ENCODE measurements at regions not wholly inside any gene's neighbourhood (a gene's known extent, or its start where the extent isn't known, plus 50 kb on each side); places are given as distances from the start of the nearest gene placed in this dataset.
"Not testable (repeated sequence)": the region's sequence is repeated elsewhere in the genome, so short reads cannot be mapped to it uniquely, and the experiment has no call there.

GRCh38 chr6:141218583-141218982 is 914.1 kb upstream of the GJE1 start:
- POLR2A ChIA-PET = no interaction called here
- DNase-seq (no peak), ATAC-seq (no peak)
- Mint-ChIP-seq H3K27me3 (peaks cover 4% of the 10 kb centered on the region), H3K4me1 (no peaks in the 10 kb centered on the region), H3K27ac (no peak overlapping the region), H3K9me3 (ENCODE audit: low read depth) (peaks cover 9% of the 10 kb centered on the region), H3K36me3 (ENCODE audit: low read depth) (no peaks in the 10 kb centered on the region), H3K4me3 (no peak overlapping the region)
- CTCF ChIA-PET = no interaction called here
- intact Hi-C loops (cut with DNase I, micrococcal nuclease) = no loop called here

DNA sequence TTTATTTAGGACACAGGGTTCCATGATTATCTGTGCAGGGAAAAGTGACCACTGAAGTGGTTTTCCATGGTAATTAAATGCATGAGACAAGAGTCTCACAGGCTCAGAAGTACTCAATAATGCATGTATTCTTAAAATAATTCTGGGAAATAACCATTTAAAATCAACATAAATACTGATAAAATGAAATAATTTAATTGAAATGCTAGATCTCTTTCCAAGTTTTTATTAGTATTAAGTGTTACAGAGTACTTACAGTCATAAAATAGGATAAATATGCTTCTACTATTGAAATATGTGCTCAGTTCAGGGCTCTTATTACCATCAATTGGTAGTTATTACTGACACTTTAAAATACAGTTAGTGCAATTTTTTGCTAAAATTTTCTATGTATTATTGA is 916.0 kb upstream of the GJE1 start:
- ATAC-seq = no peak
- Mint-ChIP-seq H3K27me3 (peaks cover 6% of the 10 kb centered on the region), H3K36me3 (ENCODE audit: low read depth) (no peaks in the 10 kb centered on the region), H3K27ac (no peak overlapping the region), H3K4me3 (no peak overlapping the region), H3K9me3 (ENCODE audit: low read depth) (peaks cover 9% of the 10 kb centered on the region), H3K4me1 (no peaks in the 10 kb centered on the region)
- ChIA-PET CTCF (no interaction called here), POLR2A (no interaction called here)
- DNase-seq = no peak
- intact Hi-C loops (cut with DNase I, micrococcal nuclease) = no loop called here

DNA sequence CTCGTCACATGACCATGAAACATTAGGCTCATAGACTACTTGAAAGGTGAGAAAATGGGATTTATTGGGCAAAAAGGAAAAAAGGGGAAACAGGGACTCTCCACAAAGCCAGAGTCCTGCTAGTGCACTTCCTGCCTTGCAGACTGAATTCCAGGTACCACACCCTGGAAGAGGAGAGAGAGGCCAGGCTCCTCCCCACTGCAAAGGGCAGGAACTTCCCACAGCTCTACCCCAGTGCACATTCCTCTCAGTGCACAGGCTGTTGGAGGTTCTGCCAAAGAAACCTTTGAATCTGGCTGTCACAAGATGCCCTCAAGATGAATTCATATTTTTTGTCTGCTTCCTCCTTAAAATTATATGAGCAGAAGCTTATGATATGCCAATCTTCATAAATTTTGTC is 920.4 kb upstream of the GJE1 start:
- no peak for ATAC-seq
- no peaks in the 10 kb centered on the region for H3K36me3 Mint-ChIP-seq (ENCODE audit: low read depth)
- H3K27ac Mint-ChIP-seq = no peak overlapping the region
- intact Hi-C loops (cut with DNase I, micrococcal nuclease) = no loop called here
- no peaks in the 10 kb centered on the region for H3K4me1 Mint-ChIP-seq
- H3K4me3 Mint-ChIP-seq = no peak overlapping the region
- CTCF ChIA-PET = no interaction called here
- peaks cover 6% of the 10 kb centered on the region for H3K27me3 Mint-ChIP-seq
- no peak for DNase-seq
- POLR2A ChIA-PET = no interaction called here
- no peaks in the 10 kb centered on the region for H3K9me3 Mint-ChIP-seq (ENCODE audit: low read depth)

DNA sequence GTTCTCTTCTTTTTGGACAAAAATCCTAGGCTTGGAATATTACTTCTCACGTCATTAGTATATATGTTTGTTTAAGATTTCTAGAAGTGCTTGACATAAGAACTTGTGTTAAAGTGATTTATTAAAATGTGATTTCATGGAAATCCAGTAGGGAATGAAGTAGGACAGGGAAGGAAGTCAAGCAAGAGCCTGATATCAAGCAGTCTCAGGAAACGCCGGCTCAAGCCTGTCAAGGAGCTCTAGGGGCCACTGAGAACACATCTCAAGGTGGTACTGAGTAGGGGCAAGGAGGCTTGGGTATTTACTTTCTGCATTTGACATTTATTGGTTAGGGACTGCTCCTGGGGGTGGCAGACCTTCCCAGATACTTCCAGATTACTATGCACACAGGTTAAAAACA is 920.9 kb upstream of the GJE1 start:
- H3K27ac Mint-ChIP-seq = no peak overlapping the region
- no peaks in the 10 kb centered on the region for H3K4me1 Mint-ChIP-seq
- DNase-seq (no peak), ATAC-seq (no peak)
- intact Hi-C loops (cut with DNase I, micrococcal nuclease) = no loop called here
- H3K27me3 Mint-ChIP-seq = peaks cover 6% of the 10 kb centered on the region
- ChIA-PET CTCF (no interaction called here), POLR2A (no interaction called here)
- no peak overlapping the region for H3K4me3 Mint-ChIP-seq
- H3K9me3 Mint-ChIP-seq (ENCODE audit: low read depth) = no peaks in the 10 kb centered on the region
- H3K36me3 Mint-ChIP-seq (ENCODE audit: low read depth) = no peaks in the 10 kb centered on the region

GRCh38 chr6:141210901-141211300 is 921.8 kb upstream of the GJE1 start:
- ChIA-PET POLR2A (no interaction called here), CTCF (no interaction called here)
- intact Hi-C loops (cut with DNase I, micrococcal nuclease) = no loop called here
- Mint-ChIP-seq H3K4me1 (no peaks in the 10 kb centered on the region), H3K27me3 (peaks cover 4% of the 10 kb centered on the region), H3K4me3 (no peak overlapping the region), H3K9me3 (ENCODE audit: low read depth) (no peaks in the 10 kb centered on the region), H3K27ac (no peak overlapping the region), H3K36me3 (ENCODE audit: low read depth) (no peaks in the 10 kb centered on the region)
- DNase-seq (no peak), ATAC-seq (no peak)

- Mint-ChIP-seq H3K9me3 (ENCODE audit: low read depth) (no peaks in the 10 kb centered on the region), H3K27ac (no peak overlapping the region), H3K4me1 (no peaks in the 10 kb centered on the region), H3K27me3 (peaks cover 3% of the 10 kb centered on the region), H3K36me3 (ENCODE audit: low read depth) (no peaks in the 10 kb centered on the region), H3K4me3 (no peak overlapping the region)
- ATAC-seq = no peak
- ChIA-PET CTCF (no interaction called here), POLR2A (no interaction called here)
- intact Hi-C loops (cut with DNase I, micrococcal nuclease) = no loop called here
- DNase-seq = no peak
Measured at GRCh38 chr6:141209890-141210289, 922.8 kb upstream of the GJE1 start.

DNA sequence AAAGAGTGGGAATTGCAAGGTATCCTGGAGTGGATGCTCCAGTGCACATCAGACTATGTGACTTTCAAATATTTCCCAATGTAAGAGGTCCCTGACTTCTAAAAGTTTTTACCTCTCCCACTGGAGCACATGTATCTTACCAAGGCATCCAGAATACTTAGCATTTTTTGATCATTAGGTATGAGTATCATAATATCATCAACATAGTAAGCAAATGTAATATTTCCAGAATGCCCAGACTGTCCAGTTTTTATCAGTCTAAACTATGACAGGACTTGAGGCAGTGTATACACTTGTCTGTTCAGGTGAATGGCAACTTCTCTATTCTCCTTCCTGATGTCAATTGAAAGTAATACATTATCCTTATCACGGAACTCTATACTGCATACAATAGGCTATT is 924.6 kb upstream of the GJE1 start:
- intact Hi-C loops (cut with DNase I, micrococcal nuclease) = no loop called here
- no peak for ATAC-seq
- no peak for DNase-seq
- Mint-ChIP-seq H3K4me1 (no peaks in the 10 kb centered on the region), H3K27ac (no peak overlapping the region), H3K27me3 (peaks cover 3% of the 10 kb centered on the region), H3K4me3 (no peak overlapping the region), H3K36me3 (ENCODE audit: low read depth) (no peaks in the 10 kb centered on the region), H3K9me3 (ENCODE audit: low read depth) (no peaks in the 10 kb centered on the region)
- ChIA-PET POLR2A (no interaction called here), CTCF (no interaction called here)

- CTCF ChIA-PET = no interaction called here
- Mint-ChIP-seq H3K27me3 (no peaks in the 10 kb centered on the region), H3K36me3 (ENCODE audit: low read depth) (no peaks in the 10 kb centered on the region), H3K27ac (no peak overlapping the region), H3K4me1 (no peaks in the 10 kb centered on the region), H3K4me3 (no peak overlapping the region), H3K9me3 (ENCODE audit: low read depth) (no peaks in the 10 kb centered on the region)
- ATAC-seq (no peak), DNase-seq (no peak)
- intact Hi-C loops (cut with DNase I, micrococcal nuclease) = no loop called here
- POLR2A ChIA-PET = no interaction called here
Measured at GRCh38 chr6:141203902-141204575, 928.7 kb upstream of the GJE1 start.

DNA sequence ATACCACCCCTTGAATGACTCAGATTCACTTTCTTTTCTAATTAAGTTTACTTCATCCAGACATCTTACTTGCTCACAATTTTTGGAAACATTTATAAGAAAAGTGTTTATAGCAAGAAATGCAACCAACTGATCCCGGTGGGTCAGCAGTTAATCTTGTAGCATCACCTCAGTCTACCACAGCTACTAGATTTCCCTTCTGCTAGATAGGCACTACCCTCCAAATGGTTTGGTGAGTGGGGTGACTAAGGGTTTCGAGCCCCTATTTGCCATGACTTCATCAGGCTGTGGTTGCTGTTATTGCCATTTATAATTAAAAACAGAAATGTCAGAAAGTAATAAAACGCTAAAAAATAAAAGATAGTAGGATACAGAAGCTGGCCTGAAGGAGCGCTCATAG is 930.1 kb upstream of the GJE1 start:
- H3K4me1 Mint-ChIP-seq = no peaks in the 10 kb centered on the region
- ATAC-seq = no peak
- POLR2A ChIA-PET = no interaction called here
- intact Hi-C loops (cut with DNase I, micrococcal nuclease) = no loop called here
- no peak overlapping the region for H3K27ac Mint-ChIP-seq
- no peaks in the 10 kb centered on the region for H3K36me3 Mint-ChIP-seq (ENCODE audit: low read depth)
- no peaks in the 10 kb centered on the region for H3K27me3 Mint-ChIP-seq
- CTCF ChIA-PET = no interaction called here
- no peak for DNase-seq
- H3K4me3 Mint-ChIP-seq = no peak overlapping the region
- H3K9me3 Mint-ChIP-seq (ENCODE audit: low read depth) = no peaks in the 10 kb centered on the region

DNA sequence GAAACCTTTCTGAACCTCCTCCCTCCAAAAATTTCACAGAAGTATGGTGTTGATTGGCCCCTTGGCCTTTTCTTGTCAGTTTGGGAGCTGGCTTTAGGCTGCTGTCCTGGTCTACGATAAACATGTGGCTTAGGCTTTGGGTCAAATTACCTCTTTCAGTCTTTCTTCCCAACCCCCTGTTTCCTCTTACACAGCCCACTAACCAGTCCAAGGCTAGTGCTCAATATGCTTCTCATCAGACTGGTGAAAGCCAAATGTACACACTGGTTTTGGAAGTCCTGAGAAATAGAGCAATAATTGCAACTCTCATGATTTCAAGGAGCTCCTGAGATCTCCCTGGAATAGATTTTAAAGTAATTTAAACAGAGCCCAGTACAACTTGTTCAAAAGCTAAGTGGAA is 933.7 kb upstream of the GJE1 start:
- ChIA-PET CTCF (no interaction called here), POLR2A (no interaction called here)
- no peak for DNase-seq

DNA sequence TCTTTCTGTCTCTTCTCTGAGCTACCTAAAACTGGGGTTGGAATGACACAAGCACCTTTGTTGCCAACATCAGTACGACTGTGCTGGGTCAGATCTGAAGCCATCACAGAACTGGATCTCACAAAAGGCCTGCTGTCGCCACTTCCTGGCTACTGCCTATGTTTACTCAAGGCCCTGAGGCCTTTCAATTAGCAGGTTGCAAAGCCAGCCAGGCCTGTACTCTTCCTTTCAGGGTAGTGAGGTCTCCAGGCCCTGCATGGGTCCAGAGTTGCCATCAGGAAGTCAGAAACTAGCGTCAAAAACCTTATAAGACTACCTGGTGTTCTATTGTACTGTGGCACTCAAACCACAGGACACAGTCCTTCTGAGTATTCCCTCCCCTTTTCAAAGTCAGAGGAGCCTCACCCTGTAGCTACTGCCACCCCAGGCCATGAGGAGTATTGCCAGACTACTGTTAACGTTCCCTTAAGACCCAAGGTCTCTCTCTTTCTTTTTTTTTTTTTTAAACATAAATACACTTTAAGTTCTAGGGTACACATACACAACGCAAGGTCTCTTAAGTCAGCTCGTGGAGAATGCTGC is 937.4 kb upstream of the GJE1 start:
- Mint-ChIP-seq H3K4me3 (no peak overlapping the region), H3K9me3 (ENCODE audit: low read depth) (no peaks in the 10 kb centered on the region), H3K27me3 (peaks cover 2% of the 10 kb centered on the region), H3K4me1 (no peaks in the 10 kb centered on the region), H3K27ac (no peak overlapping the region), H3K36me3 (ENCODE audit: low read depth) (no peaks in the 10 kb centered on the region)
- POLR2A ChIA-PET = no interaction called here
- CTCF ChIA-PET = no interaction called here
- intact Hi-C loops (cut with DNase I, micrococcal nuclease) = no loop called here
- no peak for ATAC-seq
- DNase-seq = no peak

More for the DNA sequence above, 933.7 kb upstream of the GJE1 start:
- no peak for ATAC-seq
- H3K36me3 Mint-ChIP-seq (ENCODE audit: low read depth) = no peaks in the 10 kb centered on the region
- no peaks in the 10 kb centered on the region for H3K9me3 Mint-ChIP-seq (ENCODE audit: low read depth)
- no peaks in the 10 kb centered on the region for H3K4me1 Mint-ChIP-seq
- intact Hi-C loops (cut with DNase I, micrococcal nuclease) = no loop called here
- no peak overlapping the region for H3K4me3 Mint-ChIP-seq
- no peak overlapping the region for H3K27ac Mint-ChIP-seq
- no peaks in the 10 kb centered on the region for H3K27me3 Mint-ChIP-seq

DNA sequence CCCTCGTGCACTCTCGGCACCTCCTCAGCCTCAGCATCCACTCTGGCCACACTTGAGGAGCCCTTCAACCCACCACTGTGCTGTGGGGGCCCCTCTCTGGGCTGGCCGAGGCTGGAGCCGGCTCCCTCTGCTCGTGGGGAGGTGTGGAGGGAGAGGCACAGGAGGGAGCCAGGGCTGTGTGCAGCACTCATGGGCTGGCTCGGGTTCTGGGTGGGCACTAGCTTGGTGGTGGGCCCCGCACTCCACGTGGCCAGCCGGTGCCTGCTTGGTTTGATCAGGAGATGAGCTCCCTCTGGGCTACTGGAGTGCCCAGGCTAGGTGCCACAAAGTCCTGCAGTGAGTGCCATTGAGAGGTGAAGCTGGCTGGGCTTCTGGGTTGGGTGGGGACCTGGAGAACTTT is 949.4 kb upstream of the GJE1 start:
- Mint-ChIP-seq H3K36me3 (ENCODE audit: low read depth) (no peaks in the 10 kb centered on the region), H3K27ac (no peak overlapping the region), H3K27me3 (no peaks in the 10 kb centered on the region), H3K9me3 (ENCODE audit: low read depth) (peaks cover 10% of the 10 kb centered on the region), H3K4me3 (no peak overlapping the region), H3K4me1 (no peaks in the 10 kb centered on the region)
- ATAC-seq (no peak), DNase-seq (no peak)
- intact Hi-C loops (cut with DNase I, micrococcal nuclease) = no loop called here
- CTCF ChIA-PET = no interaction called here
- POLR2A ChIA-PET = no interaction called here

GRCh38 chr6:141175458-141175857 is 957.3 kb upstream of the GJE1 start:
- H3K27ac Mint-ChIP-seq; intact Hi-C loops (cut with DNase I, micrococcal nuclease); H3K36me3 Mint-ChIP-seq (ENCODE audit: low read depth); H3K4me3 Mint-ChIP-seq; H3K27me3 Mint-ChIP-seq; H3K4me1 Mint-ChIP-seq; POLR2A ChIA-PET; ATAC-seq; H3K9me3 Mint-ChIP-seq (ENCODE audit: low read depth); CTCF ChIA-PET; DNase-seq: not testable (repeated sequence)
